Epithelial cell of prostate (primary cell): ENCODE measurements at regions not wholly inside any gene's neighbourhood (a gene's known extent, or its start where the extent isn't known, plus 50 kb on each side); places are given as distances from the start of the nearest gene placed in this dataset.

ENCODE experiments used
- DNase-seq: peaks from one replicate; pipeline ENCODE4 v3.0.0-alpha.2; 2011; ENCODE audit warnings: low read depth, low spot score
- H3K27ac ChIP-seq: fragments of 450-650 bp; 2 replicates; pipeline ENCODE4 v1.5.1; 2017; ENCODE audit warnings: mild to moderate bottlenecking

GRCh38 chr22:49207008-49208003, 620.4 kb downstream of the BRD1 start:
- no peak overlapping the region for H3K27ac ChIP-seq
- DNase-seq, result no peak

DNA sequence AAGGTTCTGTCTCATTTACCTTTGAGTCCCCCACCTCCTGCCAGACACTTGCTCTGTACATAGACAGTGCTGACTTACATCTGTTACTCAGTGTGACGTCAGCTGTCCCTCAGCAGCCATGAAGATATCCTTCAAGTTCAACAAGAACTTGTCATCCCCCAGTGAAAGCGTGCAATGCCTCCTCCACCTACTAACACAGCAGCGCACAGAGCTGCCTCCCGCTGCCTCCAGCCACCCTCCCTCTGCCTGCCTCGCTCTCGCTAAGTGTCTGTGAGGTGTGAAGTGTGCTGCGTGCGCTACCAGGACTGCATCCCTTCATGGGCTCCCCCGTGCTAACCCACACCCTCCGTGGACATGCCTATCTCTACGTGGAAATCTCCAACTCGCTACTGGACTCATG, 621.4 kb downstream of the BRD1 start:
- no peak overlapping the region for H3K27ac ChIP-seq
- DNase-seq, result no peak

- no peak overlapping the region for H3K27ac ChIP-seq
- DNase-seq, result no peak
These were observed 622.2 kb downstream of the BRD1 start for GRCh38 chr22:49205483-49205800.

DNA sequence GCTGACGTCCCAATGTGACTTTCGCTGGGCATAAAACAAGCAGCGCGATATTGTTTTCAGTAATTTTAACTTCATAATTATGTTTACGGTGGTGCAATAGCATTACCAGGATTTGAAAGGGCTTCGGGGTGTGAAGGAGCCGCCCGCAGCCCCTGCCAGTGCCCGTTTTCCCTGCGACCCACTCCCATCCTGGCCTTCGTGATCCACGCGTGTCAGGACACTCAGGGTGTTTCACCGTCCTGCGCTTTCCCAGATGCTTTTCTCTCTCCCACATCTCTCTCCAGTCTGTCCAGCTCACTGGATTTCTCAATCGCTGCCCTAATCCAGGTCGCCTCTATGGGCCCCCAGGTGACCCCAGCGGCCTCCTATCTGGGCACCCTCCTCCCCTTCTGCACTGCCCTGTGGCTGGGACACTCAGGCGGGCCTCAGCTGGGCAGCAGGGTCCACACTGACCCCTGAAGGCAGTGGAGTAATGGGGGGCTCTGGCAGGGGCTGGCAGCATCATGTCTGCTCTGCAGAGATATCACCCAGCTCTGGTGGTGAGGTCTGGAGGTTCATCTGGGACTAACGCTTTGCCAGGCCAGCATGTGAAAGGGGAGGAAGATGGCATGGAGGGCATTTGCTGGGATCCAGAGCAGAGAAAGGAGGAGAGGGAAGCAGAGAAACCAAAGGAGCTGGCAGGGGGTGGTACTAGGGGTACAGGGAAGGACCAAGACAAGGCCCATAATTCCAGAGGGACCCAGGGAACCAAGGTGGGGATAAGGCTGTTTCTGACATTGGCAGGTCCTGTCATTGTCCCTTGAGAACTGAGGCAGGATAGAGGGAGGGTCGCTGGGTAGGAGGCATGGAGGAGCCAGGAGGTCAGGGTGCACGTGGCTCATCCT, 622.8 kb downstream of the BRD1 start:
- no peak for DNase-seq
- no peak overlapping the region for H3K27ac ChIP-seq

GRCh38 chr22:49203859-49204598, 623.6 kb downstream of the BRD1 start:
- DNase-seq, result no peak
- no peak overlapping the region for H3K27ac ChIP-seq

DNA sequence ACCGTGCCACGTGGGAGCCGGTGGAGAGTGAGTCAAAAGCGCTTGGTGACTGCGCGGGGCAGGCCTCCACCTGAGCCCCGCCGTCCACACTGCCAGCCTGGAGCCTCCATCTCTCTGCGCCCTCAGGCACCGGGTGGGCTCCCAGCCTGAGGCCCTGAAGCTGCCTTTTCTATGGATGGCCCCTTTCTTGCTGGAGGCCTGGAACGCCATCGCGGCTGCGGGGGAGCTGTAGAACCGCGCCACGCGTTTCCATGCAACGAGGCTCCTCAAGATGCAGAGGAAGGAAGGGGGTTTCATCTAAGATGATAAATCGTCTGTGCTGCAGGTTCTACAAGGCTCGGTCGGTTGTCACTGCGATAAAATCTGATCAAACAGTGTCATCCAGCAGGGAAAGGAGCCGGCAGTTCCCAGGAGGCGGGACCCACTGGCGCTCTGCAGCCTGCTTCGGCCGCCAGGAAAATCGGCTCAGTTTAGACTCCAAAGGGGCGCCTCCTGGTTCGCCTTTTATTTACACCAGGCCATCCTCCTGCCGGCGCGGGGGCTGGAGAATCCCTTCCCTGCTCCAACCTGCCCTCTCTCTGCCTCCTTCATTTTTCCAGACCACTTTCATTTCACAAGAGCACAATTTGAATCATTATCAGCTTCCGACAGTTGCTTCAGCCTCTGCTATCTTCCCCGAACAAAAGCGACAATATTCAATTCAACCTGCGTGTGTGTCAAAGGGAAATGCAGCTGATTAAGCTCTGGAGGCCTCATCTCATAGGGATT, 624.4 kb downstream of the BRD1 start:
- no peak for DNase-seq
- no peak overlapping the region for H3K27ac ChIP-seq

DNA sequence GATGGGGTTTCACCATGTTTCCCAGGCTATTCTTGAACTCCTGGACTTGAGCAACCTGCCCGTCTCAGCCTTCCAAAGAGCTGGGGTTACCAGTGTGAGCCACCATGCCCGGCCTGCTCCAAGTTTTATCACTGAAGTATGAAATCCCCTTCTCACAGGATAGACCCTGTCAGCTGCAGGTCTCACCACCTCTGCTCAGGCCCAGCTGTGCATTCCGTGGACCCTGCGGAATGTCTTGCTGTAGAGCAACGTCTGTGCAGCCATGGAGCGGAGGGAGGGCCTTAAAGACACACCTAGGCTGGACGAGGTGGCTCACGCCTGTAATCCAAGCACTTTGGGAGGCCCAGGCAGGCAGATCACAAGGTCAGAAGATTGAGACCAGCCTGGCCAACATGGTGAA, 625.4 kb downstream of the BRD1 start:
- no peak overlapping the region for H3K27ac ChIP-seq
- no peak for DNase-seq

- DNase-seq, result no peak
- no peak overlapping the region for H3K27ac ChIP-seq
These were observed 626.4 kb downstream of the BRD1 start for GRCh38 chr22:49201046-49201970.

GRCh38 chr22:49199224-49199623, 628.4 kb downstream of the BRD1 start:
- DNase-seq, result no peak
- H3K27ac ChIP-seq, result no peak overlapping the region

GRCh38 chr22:49198705-49199084, 629.0 kb downstream of the BRD1 start:
- no peak for DNase-seq
- no peak overlapping the region for H3K27ac ChIP-seq

DNA sequence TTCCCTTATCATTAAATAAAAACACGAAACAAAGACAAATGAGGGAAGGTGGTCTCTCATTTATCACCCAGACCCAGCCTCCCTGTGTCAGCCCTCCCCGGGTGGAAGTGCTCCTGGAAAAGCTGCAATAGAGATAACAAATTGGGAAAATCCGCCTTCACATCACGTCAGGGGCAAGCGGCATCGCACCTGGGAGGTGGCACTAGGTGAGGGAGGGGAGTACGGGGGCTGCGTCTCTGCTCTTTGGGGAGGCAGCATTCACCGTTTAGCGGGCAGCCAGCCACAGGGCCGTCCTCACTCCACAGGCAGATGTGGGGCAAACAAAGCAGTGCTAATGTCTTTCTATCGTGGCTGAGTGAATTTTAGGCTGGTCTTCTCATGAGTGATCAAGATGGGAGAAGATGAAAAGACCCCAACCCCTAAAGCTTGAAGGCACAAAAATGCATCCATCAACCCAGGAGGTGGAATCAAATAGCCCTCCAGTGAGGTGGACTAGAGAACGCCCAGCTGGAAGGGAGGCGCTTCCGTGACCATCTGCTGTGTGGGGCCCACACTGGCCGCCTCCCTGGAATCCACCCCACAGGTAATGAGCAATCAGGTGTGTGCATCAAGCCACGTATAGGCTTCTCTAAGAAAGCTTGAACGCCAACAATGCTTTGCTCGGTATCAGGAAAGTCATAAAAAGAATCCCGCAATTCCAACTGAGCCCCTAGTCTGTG, 629.5 kb downstream of the BRD1 start:
- H3K27ac ChIP-seq, result no peak overlapping the region

DNA sequence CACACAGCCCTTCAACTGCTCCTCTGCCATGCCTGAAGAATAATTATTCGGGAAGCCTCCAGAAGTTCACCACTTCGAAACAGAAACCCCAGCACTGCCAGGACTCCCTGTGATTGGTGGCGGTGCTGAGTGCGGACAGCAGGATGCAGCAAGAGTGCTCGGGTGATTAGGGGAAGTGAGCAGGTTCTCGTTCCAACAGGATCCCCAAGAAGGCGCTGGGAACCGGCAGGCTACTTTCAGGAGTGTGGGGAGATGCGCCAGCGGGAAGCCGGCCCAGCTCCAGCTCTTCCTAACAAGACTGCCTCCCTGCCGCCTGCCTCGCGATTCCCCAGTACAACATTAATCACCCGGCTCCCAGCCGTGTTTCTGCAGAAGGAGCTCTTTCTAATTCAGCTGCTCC, 630.2 kb downstream of the BRD1 start:
- no peak overlapping the region for H3K27ac ChIP-seq
- DNase-seq, result no peak

More for the DNA sequence above, 629.5 kb downstream of the BRD1 start:
- no peak for DNase-seq

- no peak overlapping the region for H3K27ac ChIP-seq
- DNase-seq, result no peak
These were observed 631.6 kb downstream of the BRD1 start for GRCh38 chr22:49196046-49196511.

- DNase-seq, result no peak
- no peak overlapping the region for H3K27ac ChIP-seq
These were observed 632.0 kb downstream of the BRD1 start for GRCh38 chr22:49195636-49196035.

DNA sequence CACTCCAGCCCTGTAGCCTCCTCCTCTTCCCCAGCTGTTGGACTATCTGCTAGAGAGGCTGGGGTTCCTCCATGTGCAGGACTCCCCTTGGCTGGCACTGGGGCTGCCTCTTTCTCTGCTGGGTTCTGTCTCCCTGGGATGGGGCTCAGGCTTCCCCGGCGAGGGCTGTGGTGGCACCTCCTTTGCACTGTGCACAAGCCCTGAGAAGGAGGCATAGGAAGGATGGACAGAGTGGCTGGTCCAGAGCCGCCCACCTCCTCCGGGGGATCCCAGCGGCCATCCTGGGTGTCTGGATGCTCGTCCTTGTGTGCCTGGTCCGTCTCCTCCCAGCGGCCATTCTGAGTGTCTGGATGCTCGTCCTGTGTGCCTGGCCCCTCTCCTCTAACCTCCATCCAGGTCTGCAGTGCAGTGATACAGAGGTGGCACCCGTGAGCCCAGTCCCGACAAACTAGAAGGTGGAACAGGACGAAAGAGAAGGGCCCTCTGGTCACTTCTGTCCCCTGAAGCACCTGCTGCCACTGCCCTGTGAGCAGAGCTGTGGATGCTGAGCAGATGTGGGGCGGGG, 633.7 kb downstream of the BRD1 start:
- H3K27ac ChIP-seq, result no peak overlapping the region
- no peak for DNase-seq

GRCh38 chr22:49193348-49193747, 634.3 kb downstream of the BRD1 start:
- H3K27ac ChIP-seq, result no peak overlapping the region
- DNase-seq, result no peak

DNA sequence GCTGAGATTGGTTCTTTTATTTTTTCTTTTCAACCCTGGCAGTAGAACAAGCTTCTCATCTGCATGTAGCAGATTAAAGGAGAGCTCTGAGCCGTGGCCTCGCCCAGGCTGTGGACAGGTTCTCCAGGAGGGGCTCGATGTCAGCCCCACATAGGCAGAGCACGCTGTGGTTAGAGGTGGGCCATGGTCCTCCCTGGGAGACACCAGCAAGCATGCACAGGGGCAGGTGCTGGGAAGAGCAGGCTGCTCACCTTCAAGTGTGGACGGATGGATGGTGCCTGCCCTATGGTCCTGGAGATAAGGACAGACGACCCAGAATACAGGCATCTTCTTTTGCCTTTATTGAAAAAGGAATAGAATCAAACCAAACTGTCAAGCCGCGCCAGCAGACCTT, 634.8 kb downstream of the BRD1 start:
- no peak overlapping the region for H3K27ac ChIP-seq
- DNase-seq, result no peak
